GM04503 (cell line): ENCODE measurements at regions not wholly inside any gene's neighbourhood (a gene's known extent, or its start where the extent isn't known, plus 50 kb on each side); places are given as distances from the start of the nearest gene placed in this dataset.
"Not testable (repeated sequence)": the region's sequence is repeated elsewhere in the genome, so short reads cannot be mapped to it uniquely, and the experiment has no call there.

Experiments
- DNase-seq: peaks from one replicate; pipeline ENCODE4 v3.0.0-alpha.2; 2012; ENCODE audit warnings: low read depth

DNA sequence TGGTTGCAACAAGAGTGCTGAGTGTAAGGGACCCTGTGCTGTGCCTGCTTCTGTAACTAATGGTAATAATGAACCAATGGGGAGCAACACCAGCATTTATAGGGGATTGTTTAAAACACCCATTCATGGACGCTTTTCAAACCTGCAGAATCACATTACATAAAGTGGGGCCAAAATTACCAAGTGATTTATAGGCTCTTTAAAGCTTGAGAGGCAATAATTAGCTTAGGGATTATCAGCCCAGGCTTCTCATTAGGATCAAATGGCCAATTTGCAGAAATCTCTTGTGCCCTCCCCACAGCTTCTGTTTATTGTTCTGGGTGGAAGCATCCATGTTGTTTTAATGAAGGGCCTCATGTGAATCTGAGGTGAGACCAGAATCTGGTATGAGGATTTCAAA, 125.5 kb downstream of the ZNF486 start:
- DNase-seq = not testable (repeated sequence)

DNA sequence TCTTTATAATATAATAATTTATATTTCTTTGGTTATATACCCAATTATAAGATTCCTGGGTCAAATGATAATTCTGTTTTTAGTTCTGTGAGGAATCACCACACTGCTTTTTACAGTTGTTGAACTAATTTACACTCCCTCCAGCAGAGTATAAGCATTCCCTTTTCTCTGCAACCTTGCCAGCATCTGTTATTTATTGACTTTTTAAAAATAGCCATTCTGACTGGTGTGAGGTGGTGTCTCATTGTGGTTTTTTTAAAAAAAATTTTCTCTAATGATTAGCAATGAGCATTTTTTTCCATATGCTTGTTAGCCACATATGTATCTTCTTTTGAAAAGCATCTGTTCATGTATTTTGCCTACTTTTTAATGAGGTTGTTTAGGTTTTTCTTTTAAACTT, 122.2 kb downstream of the ZNF486 start:
- DNase-seq = no peak

DNA sequence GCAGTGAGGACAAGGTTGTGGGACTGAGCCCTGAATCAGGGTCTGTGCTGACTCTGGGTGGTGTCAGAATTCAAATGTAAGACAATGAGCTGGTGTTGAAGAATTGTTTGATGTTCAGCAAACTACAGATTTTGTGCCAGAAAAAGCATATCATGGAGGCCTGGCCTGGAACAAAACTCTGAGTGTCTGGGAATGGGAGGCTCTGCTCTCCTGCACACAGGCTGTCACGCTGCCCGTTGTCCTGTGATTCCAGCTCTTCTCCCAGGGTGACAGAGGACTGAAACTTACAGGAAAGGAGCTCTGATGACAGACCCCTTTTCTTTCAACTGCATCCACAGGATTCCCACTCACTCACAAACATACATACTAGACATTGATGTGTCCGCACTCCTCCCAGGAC, 120.1 kb downstream of the ZNF486 start:
- DNase-seq = no peak

DNA sequence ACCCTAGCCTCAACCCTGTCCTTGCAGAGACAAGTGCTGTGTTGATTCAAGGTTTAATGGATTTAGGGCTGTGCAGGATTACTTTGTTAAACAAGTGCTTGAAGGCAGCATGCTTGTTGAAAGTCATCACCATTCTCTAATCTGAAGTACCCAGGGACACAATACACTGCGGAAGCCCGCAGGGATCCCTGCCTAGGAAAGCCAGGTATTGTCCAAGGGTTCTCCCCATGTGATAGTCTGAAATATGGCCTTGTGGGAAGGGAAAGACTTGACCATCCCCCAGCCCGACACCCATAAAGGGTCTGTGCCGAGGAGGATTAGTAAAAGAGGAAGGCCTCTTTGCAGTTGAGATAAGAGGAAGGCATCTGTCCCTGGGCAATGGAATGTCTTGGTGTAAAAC, 118.9 kb downstream of the ZNF486 start:
- DNase-seq = not testable (repeated sequence)

DNA sequence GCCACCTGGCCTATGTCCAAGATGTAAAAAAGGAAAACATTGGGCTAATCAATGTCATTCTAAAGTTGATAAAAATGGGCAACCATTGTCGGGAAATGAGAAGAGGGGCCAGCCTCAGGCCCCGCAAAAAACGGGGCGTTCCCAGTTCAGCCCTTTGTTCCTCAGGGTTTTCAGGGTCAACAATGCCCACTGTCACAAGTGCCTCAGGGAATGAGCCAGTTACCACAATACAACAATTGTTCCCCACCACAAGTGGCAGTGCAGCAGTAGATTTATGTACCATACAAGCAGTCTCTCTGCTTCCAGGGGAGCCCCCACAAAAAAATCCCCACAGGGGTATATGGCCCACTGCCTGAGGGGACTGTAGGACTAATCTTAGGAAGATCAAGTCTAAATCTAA, 112.5 kb downstream of the ZNF486 start:
- DNase-seq = no peak

DNA sequence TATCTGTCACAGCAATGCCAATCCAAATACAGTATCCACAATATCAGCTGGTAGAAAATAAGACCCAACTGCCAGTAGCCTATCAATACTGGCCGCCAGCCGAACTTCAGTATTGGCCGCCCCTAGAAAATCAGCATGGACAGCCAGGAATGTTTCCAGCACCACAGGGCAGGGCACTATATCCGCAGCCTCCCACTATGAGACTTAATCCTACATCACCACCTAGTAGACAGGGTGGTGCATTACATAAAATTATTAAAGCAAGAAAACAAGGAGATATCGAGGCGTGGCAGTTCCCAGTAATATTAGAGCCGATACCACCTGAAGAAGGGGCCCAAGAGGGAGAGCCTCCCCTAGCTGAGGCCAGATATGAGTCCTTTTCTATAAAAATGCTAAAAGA, 111.3 kb downstream of the ZNF486 start:
- DNase-seq = no peak

DNA sequence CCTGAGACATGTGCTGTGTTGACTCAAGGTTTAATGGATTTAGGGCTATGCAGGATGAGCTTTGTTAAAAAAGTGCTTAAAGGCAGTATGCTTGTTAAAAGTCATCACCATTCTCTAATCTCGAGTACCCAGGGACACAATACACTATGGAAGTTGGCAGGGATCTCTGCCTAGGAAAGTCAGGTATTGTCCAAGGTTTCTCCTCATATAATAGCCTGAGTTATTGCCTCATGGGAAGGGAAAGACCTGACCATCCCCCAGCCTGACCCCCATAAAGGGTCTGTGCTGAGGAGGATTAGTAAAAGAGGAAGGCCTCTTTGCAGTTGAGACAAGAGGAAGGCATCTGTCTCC, 109.7 kb downstream of the ZNF486 start:
- DNase-seq = not testable (repeated sequence)

DNA sequence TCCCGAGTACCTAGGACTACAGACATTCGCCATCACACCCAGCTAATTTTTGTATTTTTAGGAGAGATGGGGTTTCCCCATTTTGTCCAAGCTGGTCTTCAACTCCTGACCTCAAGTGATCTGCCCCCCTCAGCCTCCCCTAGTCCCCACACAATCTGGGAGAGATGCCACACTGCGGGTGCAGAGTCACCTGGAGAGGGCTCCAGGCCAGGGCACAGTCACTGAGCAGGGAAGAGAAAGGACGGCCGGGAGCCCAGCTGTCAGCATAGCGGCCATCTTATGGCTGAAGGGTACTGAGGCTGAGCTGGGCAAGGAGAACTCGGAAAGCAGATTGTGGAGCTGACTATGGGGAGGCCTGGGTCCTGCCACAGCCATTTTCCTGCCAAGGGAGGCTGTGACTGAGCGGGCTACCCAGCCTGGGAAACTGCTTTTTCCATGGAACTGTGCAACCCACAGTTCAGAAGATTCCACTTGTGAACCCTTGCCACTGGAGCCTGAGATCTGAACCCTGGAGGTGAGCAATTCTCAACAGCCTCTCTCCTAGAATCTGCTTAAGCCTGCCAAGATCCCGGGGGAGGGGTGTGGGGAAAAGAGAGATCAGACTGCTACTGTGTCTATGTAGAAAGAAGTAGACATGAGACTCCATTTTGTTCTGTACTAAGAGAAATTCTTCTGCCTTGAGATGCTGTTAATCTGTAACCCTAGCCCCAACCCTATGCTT, 109.2 kb downstream of the ZNF486 start:
- DNase-seq = no peak

DNA sequence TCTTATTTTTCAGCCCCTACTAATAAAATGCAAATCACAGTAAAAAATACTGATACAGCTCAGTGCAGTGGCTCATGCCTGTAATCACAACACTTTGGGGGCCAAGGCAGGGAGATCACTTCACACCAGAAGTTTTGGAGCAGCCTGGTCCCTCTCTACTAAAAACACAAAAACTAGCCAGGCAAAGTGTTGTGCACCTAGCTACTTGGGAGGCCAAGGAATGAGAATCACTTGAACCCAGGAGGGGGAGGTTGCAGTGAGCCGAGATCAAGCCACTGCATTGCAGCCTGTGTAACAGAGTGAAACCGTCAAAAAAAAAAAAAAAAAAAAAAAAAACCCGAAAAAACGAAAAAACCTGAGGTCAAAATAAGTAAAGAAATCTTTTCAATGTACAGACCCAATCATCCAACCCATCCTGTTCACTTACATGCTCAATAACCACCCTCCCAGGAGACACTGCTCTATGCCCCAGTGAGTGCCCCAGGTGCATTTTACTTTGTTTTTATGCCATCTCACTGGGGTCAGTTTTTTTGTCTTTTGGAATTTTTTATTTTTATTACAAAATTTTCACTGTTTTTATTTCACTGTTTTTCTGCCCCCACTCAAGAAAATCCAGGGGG, 107.0 kb downstream of the ZNF486 start:
- no peak for DNase-seq

DNA sequence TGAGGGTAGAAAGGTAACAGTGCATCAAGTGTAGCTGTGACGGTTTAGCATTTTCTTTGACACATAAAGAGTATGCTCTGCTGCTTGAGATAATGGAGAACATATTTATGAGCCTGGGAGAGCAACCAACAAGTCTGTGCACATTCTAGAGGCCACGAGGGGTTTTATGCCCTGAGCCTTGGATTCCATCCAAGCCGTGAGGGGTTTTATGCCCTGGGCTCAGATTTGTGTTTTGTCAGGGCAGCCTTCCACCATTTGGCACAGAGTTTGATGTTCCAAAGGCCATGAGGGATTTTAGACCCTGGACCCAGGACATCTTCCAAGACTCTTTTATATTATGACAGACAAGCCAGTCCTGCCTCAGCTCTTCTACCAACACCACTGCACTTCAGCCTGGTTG, 106.4 kb downstream of the ZNF486 start:
- DNase-seq = no peak

DNA sequence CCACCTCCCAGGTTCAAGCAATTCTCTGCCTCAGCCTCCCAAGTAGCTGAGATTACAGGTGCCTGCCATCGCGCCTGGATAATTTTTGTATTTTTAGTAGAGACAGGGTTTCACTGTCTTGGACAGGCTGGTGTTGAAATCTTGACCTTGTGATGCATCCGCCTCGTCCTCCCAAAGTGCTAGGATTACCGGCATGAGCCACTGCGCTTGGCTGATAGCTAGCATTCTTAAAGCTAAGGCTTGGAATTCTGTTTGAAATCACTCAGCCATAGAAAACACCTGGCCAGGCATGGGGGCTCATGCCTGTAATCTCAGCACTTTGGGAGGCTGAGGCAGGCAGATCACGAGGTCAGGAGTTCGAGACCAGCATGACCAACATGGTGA, 105.6 kb downstream of the ZNF486 start:
- not testable (repeated sequence) for DNase-seq

DNA sequence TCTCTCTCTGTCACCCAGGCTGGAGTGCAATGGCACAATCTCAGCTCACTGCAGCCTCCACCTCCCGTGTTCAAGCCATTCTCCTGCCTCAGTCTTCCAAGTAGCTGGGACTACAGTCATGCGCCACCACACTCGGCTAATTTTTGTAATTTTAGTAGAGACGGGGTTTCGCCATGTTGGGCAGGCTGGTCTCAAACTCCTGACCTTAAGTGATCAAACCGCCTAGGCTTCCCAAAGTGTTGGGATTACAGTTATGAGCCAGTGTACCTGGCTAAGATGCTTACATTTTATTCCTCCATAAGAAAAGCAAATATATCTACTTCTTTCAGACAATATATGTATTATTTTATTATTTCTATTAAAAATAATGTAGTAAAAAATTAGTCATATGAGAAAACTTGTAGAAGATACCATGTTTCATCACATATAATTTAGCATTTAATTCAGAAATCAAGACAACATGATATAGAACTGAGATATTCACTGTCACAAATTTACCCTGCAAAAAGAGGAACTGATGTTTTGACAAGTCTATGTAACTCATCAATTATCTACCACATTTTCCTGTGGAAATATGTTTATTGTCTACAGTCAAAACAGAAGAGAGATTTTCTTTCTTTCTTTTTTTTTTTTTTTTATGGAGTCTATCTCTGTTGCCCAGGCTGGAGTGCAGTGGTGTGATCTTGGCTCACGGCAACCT, 105.1 kb downstream of the ZNF486 start:
- not testable (repeated sequence) for DNase-seq

DNA sequence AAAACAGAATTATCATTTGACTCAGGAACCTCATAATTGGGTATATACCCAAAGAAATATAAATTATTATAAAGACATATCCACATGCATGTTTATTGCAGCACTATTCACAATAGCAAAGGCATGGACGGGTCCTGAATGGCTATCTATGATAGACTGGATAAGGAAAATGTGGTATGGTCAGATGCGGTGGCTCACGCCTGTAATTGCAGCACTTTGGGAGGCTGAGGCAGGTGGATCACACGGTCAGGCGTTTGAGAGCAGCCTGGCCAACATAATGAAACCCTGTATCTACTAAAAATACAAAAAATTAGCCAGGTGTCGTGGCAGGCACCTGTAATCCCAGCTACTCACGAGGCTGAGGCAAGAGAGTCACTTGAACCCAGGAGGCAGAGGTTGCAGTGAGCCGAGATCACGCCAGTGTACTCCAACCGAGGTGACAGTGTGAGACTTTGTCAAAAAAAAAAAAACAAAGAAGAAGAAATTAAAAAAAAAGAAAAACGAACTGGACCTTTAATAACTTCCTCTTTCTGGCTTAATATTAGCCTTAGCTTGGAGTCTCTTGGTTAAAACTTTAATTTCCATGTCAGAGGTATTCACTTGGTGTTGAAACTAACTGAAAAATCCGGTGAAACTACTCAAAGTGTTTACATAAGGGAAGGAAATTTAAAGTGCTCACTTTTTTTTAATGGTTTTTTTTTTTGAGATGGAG, 104.4 kb downstream of the ZNF486 start:
- no peak for DNase-seq

DNA sequence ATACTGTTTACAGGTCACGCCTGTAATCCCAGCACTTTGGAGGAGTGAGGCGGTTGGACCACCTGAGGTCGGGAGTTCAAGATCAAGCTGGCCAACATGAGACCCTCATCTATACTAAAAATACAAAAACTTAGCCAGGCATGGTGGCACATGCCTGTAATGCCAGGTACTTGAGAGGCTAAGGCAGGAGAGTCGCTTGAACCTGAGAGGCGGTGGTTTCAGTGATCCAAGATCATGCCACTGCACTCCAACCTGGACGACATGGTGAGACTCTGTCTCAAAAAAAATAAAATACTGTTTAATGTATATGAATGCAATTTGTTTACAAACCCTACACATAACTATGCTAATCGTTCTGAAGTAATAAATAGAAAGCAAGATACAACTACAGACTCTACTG, 102.4 kb downstream of the ZNF486 start:
- DNase-seq = no peak

DNA sequence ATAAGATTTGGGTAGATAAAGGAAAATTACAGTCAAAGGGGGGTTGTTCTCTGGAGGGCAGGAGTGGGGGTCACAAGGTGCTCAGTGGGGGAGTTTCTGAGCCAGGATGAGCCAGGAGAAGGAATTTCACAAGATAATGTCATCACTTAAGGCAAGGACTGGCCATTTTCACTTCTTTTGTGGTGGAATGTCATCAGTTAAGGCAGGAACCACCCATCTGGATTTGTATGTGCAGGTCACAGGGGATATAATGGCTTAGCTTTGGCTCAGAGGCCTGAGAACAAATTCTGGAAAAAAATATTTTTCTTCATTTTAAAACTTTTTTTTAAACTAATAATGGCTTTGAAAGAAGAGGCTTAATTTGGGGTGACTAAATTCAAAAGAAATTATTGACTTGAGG, 94.5 kb downstream of the ZNF486 start:
- not testable (repeated sequence) for DNase-seq

DNA sequence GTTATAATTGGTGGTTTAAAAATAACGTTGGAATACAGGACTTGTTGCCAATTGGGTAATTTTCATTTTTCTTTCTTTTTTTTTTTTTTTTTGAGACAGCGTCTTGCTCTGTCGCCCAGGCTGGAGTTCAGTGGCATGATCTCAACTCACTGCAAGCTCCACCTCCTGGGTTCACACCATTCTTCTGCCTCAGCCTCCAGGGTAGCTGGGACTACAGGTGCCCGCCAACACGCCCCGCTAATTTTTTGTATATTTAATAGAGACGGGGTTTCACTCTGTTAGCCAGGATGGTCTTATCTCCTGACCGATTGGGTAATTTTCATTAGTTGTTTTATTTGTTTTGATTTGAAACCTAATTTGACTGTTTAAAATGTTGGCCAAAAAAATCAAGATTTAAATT, 93.7 kb downstream of the ZNF486 start:
- not testable (repeated sequence) for DNase-seq

DNA sequence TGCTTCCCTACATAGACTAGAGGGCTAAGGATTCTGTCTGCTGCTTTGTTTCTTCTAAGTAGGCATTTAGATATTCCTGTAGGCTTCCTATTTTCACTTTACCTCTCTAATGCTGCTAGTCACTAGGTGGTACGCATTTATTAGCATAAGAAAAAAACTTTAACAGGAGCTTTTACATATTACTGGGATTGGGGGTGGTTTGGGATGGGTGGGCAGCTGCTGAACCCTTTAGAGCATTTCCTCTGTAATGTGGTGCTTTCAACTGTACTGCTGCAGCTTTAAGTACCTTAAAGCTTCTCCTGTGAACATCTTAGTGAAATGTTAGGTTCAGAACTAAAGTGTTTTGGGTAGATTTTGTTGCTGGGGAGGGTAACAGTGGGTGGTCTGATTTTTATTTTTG, 92.6 kb downstream of the ZNF486 start:
- DNase-seq = no peak

DNA sequence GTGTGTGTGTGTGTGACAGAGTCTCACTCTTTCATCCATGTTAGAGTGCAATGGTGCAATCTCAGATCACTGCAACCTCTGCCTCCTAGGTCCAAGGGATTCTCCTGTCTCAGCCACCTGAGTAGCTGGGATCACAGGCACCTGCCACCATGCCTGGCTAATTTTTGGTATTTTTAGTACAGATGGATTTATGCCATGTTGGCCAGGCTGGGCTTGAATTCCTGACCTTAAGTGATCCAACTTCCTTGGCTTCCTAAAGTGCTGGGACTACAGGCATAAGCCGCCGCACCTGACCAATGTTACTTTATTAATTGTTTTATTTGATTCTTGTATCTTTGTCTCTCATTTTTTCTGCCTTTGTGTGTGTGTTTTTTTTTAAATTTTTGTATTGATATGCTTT, 89.6 kb downstream of the ZNF486 start:
- no peak for DNase-seq

DNA sequence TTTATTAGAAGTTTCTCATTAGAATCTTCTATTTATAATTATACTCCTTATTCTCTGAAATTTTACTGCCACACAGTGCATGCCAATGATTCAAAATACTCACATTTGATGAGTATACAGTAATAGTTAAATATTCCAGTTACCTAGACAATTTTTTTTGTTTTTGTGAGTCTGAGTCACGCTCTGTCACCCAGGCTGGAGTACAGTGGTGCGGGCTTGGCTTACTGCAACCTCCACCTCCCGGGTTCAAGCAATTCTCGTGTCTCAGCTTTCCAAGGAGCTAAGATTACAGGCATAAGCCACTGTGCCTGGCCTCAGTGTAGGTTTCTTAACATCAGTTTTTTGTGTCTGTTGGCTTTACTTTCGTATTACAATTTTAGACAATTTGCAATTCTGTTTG, 87.1 kb downstream of the ZNF486 start:
- DNase-seq = no peak

DNA sequence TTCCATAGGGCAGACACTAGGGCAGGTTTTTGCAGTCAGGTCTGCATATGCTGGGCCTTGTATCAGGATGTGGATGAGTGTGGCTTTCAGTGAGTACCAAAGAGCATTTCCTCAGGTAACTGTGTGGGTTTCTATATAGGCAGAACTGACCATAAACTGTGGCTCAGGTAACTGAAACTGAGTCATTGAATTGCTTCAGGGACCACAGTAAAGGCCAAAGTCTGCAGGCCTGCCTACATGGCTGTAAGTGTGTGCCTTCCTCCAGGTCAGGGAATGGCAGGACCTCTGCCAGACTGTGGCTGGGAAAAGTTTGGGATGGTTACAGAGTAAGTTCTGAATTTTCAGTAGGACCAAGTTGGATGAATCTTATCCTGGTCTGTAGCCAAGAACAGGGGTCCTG, 85.6 kb downstream of the ZNF486 start:
- no peak for DNase-seq

DNA sequence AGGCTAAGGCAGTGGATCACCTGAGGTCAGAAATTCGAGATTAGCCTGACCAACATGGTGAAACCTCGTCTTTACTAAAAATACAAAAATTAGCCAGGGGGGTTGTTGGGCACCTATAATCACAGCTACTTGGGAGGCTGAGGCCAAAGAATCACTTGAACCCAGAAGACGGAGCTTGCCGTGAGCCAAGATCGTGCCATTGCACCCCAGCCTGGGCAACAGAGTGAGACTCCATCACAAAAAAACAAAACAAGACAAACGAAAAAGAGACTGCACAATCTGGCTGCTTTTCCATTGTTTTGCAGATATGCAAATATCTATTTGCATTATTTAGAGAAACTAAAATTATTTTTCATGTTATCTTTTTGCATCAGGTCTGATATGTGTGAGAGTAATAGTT, 83.6 kb downstream of the ZNF486 start:
- no peak for DNase-seq

DNA sequence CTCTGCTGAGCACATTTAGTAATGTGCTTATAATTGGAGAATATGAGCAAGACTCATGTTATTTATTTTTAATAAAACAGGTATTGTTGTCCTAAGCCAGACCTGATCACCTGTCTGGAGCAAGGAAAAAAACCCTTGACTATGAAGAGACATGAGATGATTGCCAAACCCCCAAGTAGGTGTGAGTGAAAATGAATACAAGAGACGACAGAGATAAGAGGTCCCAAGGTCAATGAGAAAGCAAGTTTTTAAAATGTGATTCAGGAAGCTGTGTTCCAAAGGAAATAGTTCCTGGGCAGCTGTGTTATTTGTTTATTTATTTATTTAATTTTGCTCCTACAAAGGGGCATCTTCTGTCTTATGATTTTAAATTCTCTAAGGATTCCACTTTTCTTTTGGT, 83.1 kb downstream of the ZNF486 start:
- no peak for DNase-seq
